ENCODE measurements at regions not wholly inside any gene's neighbourhood (a gene's known extent, or its start where the extent isn't known, plus 50 kb on each side); places are given as distances from the start of the nearest gene placed in this dataset.
A peak's percentile ranks its signal among the peaks of the same experiment; 100 is the strongest.

DNA sequence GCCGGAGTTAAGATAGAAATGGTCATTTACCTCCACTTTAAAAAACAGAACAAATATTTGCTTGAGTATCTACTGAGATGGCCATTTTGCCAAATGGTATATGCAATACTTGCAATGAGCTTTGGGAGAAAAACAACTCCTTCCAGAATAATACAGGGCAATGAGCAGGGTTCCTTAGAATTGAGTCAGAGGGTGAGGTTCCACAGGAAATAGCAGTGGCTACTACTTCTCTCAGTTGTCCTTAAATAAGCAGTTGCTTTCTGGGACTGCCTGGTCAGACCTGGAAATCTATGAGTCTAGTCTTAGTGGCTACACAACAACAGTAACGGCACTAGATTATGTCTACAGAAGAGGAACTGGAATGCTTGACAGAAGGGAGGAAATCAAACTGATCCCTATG, 80.9 kb upstream of the CCDC85A start:
- DNase-seq: no peak

DNA sequence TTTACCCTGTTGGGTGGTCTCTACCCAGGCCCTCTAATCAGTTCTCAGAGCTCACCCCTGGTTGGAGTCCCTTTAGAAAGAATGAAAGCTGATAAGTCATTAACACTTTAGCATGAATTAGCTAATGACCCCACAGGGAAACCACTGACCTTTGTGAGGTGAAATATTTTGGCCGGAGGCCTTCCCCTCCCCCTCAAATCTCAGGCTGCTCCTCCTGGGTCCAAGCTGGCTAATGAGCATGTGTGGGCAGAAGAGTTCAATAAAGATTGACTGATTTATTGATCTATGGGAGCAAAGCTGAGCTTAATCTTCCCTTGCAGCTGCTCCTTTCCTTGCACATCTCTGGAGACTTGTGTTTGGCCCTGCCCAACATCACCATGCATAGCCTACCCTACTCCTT, 78.8 kb upstream of the CCDC85A start:
- DNase-seq: no peak

DNA sequence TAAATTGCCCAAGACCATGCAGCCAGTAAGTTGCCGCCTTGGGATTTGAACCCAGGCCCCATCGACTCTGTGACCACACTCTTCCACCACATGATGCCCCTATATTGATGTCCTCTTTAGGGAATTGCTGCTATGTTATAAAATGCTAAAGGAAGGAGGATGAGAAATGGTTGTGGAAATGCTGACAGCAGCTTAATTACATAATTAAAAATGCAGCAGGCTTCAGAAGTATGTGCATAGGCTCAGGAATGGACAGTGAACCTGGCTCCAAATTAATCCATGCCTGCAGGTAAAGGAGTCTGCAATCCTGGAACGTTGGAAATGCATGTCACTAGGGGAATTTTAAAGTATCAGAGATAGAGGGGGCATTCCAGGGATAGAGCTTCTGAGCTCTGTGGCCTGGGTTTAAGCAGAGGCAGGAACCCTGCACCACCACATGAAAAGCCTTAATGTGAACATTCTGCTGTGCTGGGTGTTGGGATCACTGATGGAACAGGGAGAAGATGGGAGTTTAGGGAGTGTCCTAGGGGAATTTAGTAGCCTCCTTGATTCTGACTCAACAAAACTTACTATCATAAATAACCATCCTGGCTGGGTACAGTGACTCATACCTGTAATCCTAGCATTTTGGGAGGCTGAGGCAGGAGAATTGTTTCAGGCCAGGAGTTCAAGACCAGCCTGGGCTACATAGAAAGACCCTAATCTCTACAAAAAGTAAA, 76.1 kb upstream of the CCDC85A start:
- no peak for DNase-seq

DNA sequence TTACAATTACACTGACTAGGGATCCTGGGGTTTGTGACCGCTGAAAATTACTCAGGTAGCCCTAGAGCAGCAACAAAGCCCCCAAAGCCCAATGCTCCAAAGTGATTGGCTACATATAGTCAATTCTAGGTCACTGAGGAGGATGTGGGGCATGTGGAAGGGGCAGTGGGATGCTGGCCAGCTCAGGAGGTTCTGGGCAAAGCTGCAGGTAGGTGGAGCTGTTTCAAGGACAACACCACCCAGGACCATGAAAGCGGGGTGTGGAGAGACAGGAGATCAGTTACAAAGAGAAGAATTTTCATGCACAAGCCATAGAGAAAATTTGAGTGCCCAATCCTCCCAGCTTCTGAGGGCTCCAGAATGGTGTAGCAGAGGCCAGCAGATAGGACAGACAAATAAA, 75.0 kb upstream of the CCDC85A start:
- DNase-seq: no peak

DNA sequence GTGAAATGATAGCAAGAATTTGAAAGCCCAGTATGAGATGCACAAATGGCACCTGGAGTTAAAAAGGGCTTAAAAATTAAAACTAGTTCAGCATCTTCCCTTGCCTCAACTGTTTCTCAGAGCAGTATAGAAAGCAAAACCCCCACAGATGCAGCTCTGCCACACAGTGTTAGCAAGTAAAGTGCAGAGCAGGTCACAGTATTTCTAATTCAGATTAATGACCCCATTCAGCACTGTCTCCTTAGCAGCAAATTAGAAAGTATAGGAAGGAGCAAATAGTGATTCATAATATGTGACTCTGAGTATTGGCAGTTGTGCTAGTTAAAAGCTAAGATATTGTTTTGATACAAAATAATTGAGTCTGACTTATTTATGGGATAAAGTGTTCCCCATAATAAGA, 73.8 kb upstream of the CCDC85A start:
- DNase-seq: no peak

DNA sequence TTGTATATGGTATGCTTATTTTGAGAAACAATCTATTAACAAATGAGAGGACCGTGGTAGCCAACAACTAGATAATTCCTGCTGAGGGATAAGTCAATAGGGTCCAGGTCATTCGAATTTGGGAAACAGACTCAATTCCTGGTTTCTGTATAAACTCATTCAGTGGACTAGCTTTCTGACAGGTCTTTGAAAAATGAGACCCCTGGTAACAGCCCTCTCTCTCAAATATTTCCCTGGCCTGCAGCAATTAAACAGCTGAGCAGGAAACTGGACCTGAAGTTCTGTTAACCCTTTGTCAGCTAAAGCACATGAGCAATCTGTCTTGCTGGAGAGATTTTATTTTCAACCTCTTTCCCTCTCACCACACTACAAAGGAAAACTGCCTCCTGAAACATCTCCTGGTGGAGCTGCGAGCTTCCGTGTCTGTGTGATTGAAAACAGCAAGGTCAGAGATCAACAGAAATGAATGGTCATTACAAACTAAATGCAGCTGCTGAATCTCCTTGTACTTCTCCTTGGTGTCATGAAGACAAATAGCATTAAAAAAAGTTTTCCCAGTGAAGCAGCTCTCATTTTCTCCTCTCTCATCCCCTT, 70.3 kb upstream of the CCDC85A start:
- DNase-seq: no peak

DNA sequence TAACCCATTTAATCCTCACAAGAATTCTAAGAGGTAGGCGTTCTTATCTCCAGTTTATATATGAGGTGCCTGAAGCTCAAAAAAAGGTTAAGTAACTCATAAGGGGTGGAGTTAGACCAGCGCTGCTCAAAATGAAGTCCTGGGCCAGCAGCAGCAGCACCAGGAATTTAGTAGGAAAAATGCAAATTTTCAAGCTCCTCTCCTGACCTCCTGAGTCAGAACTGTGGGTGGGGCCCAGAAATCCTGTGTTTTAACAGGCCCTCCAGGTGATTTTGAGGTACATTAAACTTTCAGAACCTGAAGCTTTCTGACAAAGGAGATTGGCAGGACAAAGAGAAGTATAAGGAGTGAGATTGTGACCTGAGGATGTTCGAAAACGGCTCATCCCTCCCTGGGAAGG, 66.0 kb upstream of the CCDC85A start:
- DNase-seq: no peak

DNA sequence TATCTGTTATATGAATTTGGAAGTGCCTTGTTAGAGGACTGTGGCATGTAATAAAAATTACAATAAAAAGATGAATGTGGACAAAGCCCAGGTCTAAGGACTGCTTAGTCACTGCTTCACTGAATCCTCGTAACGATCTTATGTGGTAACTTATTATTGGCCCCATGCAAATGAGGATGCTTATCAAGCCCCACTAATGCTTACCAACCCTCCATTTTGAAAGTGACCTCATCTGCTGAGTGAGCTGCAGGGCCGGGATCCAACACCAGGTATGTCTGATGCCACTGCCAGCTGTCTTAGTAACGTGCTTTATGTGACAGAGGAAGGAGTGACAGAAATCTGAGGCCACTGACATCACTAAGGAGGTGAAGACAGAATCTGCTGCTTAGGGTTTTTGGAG, 65.3 kb upstream of the CCDC85A start:
- no peak for DNase-seq

DNA sequence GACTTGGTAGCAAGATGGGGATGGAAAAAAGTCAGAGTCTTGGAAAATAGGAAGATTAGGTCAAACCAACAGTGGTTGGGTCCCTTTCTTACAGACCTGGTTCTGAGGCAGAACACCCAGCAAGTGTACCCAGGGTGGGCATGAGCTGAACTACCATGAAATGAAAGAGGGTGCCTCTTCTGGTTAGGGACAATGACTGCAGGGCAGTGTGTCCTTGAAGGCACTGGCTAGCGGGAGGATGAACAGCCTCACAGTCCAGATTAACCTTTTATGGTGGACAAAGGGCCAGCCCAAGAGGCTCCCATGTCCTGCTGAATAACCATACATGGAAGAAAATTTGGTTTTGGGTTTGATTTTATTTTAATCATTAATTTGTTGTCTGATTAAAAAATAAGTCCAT, 61.8 kb upstream of the CCDC85A start:
- DNase-seq: no peak

DNA sequence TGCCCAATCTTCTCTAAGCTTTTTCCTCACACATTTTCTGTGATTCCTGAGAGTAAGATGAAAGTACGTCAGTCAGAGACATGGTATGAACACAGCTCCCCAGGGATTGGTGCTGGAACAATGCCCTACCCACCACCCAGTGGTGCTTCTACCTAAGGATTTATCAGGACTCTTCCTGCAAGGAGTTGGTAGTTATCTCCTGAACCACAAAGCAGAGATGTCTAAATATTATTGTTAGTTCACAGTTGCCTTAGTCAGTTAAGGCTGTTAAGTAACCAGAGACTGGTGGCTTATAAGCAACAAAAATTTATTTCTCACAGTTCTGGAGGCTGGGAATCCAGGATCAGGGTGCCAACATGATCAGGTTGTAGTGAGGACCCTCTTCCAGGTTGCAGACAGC, 60.3 kb upstream of the CCDC85A start:
- no peak for DNase-seq

DNA sequence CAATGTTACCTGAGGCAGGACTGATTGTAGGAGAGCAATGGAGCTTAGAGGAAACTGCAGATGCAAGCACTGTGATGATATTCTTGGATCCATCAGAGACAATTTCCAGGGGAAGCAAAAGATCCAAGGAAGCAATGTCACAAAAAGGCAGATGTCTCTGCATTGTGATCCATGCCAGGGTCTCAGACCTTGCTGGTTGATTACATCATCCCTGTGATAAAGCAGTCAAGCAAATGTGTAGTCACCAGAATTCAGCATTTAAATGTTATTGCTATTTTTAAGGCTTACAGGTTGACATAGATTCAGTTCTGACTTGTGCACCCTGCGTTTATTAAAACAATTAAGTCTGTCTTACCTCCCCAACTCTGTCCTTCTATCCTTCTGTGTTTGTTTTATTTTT, 56.8 kb upstream of the CCDC85A start:
- DNase-seq: no peak

DNA sequence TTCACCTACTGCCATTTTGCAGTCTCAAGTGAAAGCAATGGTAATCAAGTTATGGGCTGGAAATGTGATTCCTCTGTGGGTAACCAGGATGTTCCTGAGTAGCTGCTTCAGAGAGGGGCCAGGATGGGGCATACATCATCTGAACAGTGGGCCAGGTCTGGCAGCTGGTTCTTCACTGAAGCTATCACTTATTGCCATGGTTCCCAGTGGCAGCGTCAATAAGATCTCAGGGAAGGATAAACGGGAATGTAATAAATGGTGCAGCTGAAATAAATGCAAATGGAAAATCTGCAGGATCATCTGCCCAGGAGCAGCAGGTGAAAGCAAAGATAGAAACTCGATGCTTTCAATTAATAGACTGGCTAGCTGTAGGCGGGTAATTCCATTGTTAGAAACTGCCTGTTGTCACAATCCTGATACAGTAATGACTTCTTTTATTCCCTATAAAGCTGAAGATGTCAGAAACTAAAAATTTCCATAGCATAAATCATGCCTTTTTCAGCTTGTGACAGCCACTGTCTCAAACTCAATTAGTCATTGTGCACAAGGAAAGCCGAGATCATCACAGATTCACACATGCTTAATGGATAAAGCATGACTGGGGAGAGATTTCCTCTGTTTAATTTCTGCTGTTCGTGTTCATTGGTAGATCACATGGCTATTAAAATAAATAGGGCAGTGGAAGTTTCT, 56.2 kb upstream of the CCDC85A start:
- no peak for DNase-seq

DNA sequence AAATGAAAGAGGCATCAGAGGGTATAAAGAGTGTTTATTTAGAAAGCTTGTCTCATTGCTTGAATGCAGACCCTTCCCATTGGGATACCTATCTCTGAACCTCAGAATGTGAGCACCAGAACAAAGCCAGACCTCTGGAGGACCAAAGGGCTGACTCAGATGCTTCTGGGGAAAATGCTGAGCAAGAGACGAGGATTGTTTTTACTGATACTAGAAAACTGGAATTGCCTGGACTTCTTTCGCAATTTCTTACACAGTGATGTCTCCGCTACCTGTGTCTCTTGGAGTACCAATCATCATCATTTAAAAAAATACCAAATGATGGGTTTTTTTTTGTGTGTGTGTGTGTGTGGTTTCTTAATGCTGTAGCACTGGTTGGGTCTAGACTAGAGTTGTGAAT, 55.6 kb upstream of the CCDC85A start:
- DNase-seq: no peak

DNA sequence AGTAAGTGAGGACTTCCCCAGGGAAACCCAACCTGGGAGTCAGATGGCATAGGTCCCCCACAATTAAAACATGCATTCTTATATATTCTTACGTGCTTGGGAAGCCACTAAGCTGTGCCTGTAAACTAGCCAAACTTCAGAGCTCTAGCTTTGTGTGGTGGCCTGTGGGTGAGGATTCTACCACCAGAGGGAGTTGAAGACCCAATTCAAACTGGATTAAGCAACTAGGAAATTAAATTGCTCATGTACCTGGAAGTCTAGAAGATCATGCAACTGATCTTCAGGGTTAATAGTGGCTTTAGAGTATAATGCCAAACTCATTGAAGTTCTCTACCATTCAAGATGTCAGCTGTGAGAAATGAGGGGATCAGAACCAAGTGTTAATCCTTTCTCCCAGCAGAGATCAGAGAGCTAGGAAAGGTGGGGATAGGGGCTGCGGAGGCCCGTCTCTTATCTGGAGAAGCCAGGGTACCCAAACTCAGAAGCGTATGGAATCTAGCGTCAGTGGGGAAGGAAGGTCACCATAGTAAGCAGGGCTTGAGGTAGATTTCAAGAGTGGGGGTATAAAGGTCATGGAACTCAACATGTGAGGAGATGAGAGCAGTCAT, 53.2 kb upstream of the CCDC85A start:
- DNase-seq: peak; percentile 71

DNA sequence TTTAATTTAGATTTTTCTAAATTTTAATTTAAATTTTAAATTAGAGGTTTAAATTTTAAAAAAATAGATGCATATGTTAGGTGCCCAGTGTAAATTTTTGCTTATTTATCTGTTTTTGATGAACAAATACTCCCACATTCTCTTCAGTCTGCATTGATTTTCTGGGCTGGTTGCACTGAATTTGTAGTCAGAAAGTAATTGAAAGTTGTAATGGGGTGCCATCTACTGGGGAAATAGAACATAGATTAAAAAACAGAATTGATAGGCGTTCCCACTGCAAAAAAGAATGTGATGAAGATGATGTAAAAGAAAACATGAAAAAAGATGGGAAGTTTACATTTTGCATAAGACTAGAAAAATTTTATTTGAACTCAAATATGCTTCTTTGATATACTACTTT, 51.7 kb upstream of the CCDC85A start:
- peak; percentile 78 for DNase-seq

DNA sequence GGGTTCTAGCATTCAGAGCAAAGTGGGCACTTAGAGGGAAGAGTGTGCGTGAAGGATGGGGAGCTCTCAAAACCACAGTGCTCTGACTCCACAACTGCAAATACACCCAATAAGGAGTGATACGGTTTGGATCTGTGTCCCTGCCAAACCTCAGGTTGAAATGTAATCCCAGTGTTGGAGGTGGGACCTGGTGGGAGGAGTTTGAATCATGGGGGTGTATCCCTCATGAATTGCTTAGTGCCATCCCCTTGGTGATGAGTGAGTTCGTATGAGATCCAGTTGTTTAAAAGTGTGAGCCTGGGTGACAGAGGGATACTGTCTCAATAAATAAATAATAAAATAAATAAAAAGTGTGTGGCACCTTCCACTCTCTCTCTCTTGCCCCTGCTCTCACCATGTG, 50.3 kb upstream of the CCDC85A start:
- DNase-seq: no peak

DNA sequence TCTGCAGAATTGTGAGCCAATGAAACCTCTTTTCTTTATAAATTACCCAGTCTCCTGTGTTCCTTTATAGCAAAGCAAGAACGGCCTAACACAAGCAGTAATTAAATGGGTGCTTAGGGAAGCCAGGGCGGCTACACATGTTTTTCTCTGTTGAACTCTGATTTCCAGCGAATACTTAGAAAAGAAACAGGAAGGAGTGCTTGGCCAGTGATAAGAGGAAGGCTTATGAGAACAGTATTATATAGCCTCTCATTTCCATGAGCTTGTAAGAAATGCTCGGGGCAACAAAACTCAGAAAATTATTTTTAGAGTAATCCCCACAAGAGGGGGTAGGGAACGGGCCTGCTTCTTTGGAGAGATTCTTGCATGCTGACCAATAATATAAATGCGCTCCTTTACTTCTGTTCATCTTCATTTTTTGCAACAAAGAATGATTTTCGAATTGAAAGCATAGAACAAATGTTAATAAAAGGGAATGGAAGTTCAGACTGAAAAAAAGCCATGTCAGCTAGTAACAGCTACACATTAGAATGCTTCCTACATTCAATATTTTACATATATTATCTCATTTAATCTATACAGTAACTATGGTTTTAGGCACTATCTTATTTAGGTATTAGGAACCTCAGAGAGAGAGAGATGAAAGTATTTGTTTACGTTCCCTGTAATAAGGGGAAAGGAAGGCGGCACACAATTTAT, 49.7 kb upstream of the CCDC85A start:
- DNase-seq: peak; percentile 88

Data from hematopoietic multipotent progenitor cell treated with erythropoietin and hydrocortisone succinate and interleukin-3 and kit ligand, for 4 days (in vitro differentiated cells).